Kidney glomerular epithelial cell (primary cell): ENCODE measurements at regions not wholly inside any gene's neighbourhood (a gene's known extent, or its start where the extent isn't known, plus 50 kb on each side); places are given as distances from the start of the nearest gene placed in this dataset.

Experiments
- DNase-seq: peaks from one replicate; lab custom pipeline; 2025; lab: John Stamatoyannopoulos, UW

- no peak for DNase-seq
Observed at GRCh38 chr5:2032432-2032831, 149.7 kb upstream of the IRX4 start.

GRCh38 chr5:2031581-2031980 is 148.9 kb upstream of the IRX4 start:
- DNase-seq, result no peak

- no peak for DNase-seq
Observed at GRCh38 chr5:2030131-2030530, 147.4 kb upstream of the IRX4 start.

GRCh38 chr5:2029206-2029605 is 146.5 kb upstream of the IRX4 start:
- no peak for DNase-seq

- DNase-seq, result no peak
Observed at GRCh38 chr5:2027790-2028189, 145.1 kb upstream of the IRX4 start.

GRCh38 chr5:2024986-2025721 is 142.4 kb upstream of the IRX4 start:
- no peak for DNase-seq

GRCh38 chr5:2023196-2023595 is 140.5 kb upstream of the IRX4 start:
- DNase-seq, result no peak

- DNase-seq, result no peak
Observed at GRCh38 chr5:2022436-2022835, 139.7 kb upstream of the IRX4 start.

GRCh38 chr5:2021484-2022176 is 138.9 kb upstream of the IRX4 start:
- DNase-seq, result no peak

GRCh38 chr5:2020730-2021129 is 138.0 kb upstream of the IRX4 start:
- DNase-seq, result no peak

GRCh38 chr5:2019716-2020115 is 137.0 kb upstream of the IRX4 start:
- DNase-seq, result no peak

- DNase-seq, result no peak
Observed at GRCh38 chr5:2018390-2018724, 135.6 kb upstream of the IRX4 start.

- no peak for DNase-seq
Observed at GRCh38 chr5:2017540-2018389, 135.0 kb upstream of the IRX4 start.

- no peak for DNase-seq
Observed at GRCh38 chr5:2015961-2016360, 133.2 kb upstream of the IRX4 start.

- DNase-seq, result no peak
Observed at GRCh38 chr5:2015124-2015848, 132.6 kb upstream of the IRX4 start.

GRCh38 chr5:2014058-2014610 is 131.4 kb upstream of the IRX4 start:
- DNase-seq, result no peak

GRCh38 chr5:2013301-2014057 is 130.8 kb upstream of the IRX4 start:
- DNase-seq, result no peak

GRCh38 chr5:2012885-2013284 is 130.2 kb upstream of the IRX4 start:
- DNase-seq, result no peak

- DNase-seq, result no peak
Observed at GRCh38 chr5:2011481-2012411, 129.0 kb upstream of the IRX4 start.

GRCh38 chr5:2010940-2011339 is 128.2 kb upstream of the IRX4 start:
- DNase-seq, result no peak
